PC-9 (cell line): ENCODE measurements at regions not wholly inside any gene's neighbourhood (a gene's known extent, or its start where the extent isn't known, plus 50 kb on each side); places are given as distances from the start of the nearest gene placed in this dataset.

Source experiments
- CTCF ChIP-seq: fragments of 200-600 bp; sonication (generic); conservative IDR thresholded peaks from 2 replicates; pipeline ENCODE4 v1.6.1; 2017; ENCODE audit warnings: mixed run types, antibody characterized with exemption, mild to moderate bottlenecking, moderate library complexity
- EZH2 ChIP-seq: fragments of 200-600 bp; sonication (generic); IDR thresholded peaks from 2 replicates; pipeline ENCODE4 v1.8.0; 2017; ENCODE audit warnings: antibody characterized with exemption, low read depth

GRCh38 chr5:57320582-57320981 lies 146.7 kb downstream of the GPBP1 start:
- TF ChIP-seq CTCF = no peak
- TF ChIP-seq EZH2 = no peak
